Mammary epithelial cell (primary cell): ENCODE measurements at regions not wholly inside any gene's neighbourhood (a gene's known extent, or its start where the extent isn't known, plus 50 kb on each side); places are given as distances from the start of the nearest gene placed in this dataset.

Experiments used
- CTCF ChIP-seq, 2 donors: IDR thresholded peaks in 1 of 2; conservative IDR thresholded peaks in 1 of 2; 2 replicates each; pipeline ENCODE4 v1.5.1; 2011 to 2012; ENCODE audit warnings: inconsistent platforms in 2 of 2, low read length in 2 of 2, mild to moderate bottlenecking in 2 of 2, control low read depth in 1 of 2, low read depth in 1 of 2; ENCODE audit not compliant: insufficient read depth in 1 of 2; ENCODE audit errors: extremely low read depth in 1 of 2
- EZH2 ChIP-seq: IDR thresholded peaks from 2 replicates; pipeline ENCODE4 v1.6.1; 2012; ENCODE audit warnings: low read length, inconsistent platforms, borderline replicate concordance

GRCh38 chr1:82849460-82849859, 1048.7 kb downstream of the ADGRL2 start:
- TF ChIP-seq EZH2 (no peak), CTCF (conservative IDR thresholded peaks at IDR 0.05 in 1 of 2, IDR thresholded peaks at IDR 0.05 in 1 of 2; ENCODE audit: extremely low read depth in 1 of 2, insufficient read depth in 1 of 2, low read depth in 1 of 2, low read length in 2 of 2) (no peak)
